Neural cell (in vitro differentiated cells): ENCODE measurements at regions not wholly inside any gene's neighbourhood (a gene's known extent, or its start where the extent isn't known, plus 50 kb on each side); places are given as distances from the start of the nearest gene placed in this dataset.

Experiments used
- H2AFZ ChIP-seq: fragments of 200-600, 300-800 bp; sonication (generic), shearing (Covaris generic); 2 replicates; pipeline ENCODE4 v1.6.0; 2014; ENCODE audit warnings: low read depth, mild to moderate bottlenecking, antibody characterized with exemption, low read length, moderate library complexity
- H3F3A ChIP-seq: fragments of 200-600 bp; shearing (Covaris generic); 2 replicates; pipeline ENCODE4 v1.6.1; 2016; ENCODE audit warnings: mild to moderate bottlenecking, moderate library complexity, mixed read lengths, antibody characterized with exemption, low read length; ENCODE audit not compliant: insufficient read depth, poor library complexity, severe bottlenecking
- H3K27ac ChIP-seq: fragments of 200-600, 300-800 bp; sonication (generic), shearing (Covaris generic); 2 replicates; pipeline ENCODE4 v1.5.1; 2014; ENCODE audit warnings: mild to moderate bottlenecking, low read length, moderate library complexity
- H3K27me3 ChIP-seq: fragments of 300-800, 200-600 bp; sonication (generic), shearing (Covaris generic); 2 replicates; pipeline ENCODE4 v1.6.0; 2014; ENCODE audit warnings: mild to moderate bottlenecking, low read depth, low read length, moderate library complexity; ENCODE audit not compliant: insufficient read depth
- H3K36me3 ChIP-seq: fragments of 300-800, 200-600 bp; sonication (generic), shearing (Covaris generic); 2 replicates; pipeline ENCODE4 v1.5.1; 2014; ENCODE audit warnings: mild to moderate bottlenecking, antibody characterized with exemption, low read length, moderate library complexity; ENCODE audit not compliant: insufficient read depth
- H3K4me2 ChIP-seq: fragments of 300-800, 200-600 bp; sonication (generic), shearing (Covaris generic); 2 replicates; pipeline ENCODE4 v1.6.0; 2014; ENCODE audit warnings: mild to moderate bottlenecking, low read length
- H3K4me3 ChIP-seq: fragments of 300-800, 200-600 bp; sonication (generic), shearing (Covaris generic); 2 replicates; pipeline ENCODE4 v1.5.1; 2014; ENCODE audit warnings: mild to moderate bottlenecking, low read length, moderate library complexity
- H3K79me2 ChIP-seq: fragments of 200-600 bp; shearing (Covaris generic); replicated peaks from 2 replicates; pipeline ENCODE4 v1.6.0; 2014; ENCODE audit warnings: mild to moderate bottlenecking, low read length, moderate library complexity; ENCODE audit not compliant: insufficient read depth
- H3K9ac ChIP-seq: fragments of 300-800, 200-600 bp; sonication (generic), shearing (Covaris generic); 2 replicates; pipeline ENCODE4 v1.6.1; 2016; ENCODE audit warnings: mild to moderate bottlenecking, low read length, mixed read lengths
- H3K9me2 ChIP-seq: fragments of 200-600 bp; shearing (Covaris generic); 2 replicates; pipeline ENCODE4 v1.6.1; 2016; ENCODE audit warnings: mild to moderate bottlenecking, low read length, mixed read lengths; ENCODE audit not compliant: insufficient read depth
- H3K9me3 ChIP-seq: fragments of 200-600, 300-800 bp; sonication (generic), shearing (Covaris generic); 2 replicates; pipeline ENCODE4 v1.6.1; 2016; ENCODE audit warnings: mild to moderate bottlenecking, mixed run types, low read length, moderate library complexity, mixed read lengths
- H4K20me1 ChIP-seq: fragments of 200-600 bp; shearing (Covaris generic); 2 replicates; pipeline ENCODE4 v1.6.1; 2016; ENCODE audit warnings: mild to moderate bottlenecking, mixed run types; ENCODE audit not compliant: insufficient read depth
- EP300 ChIP-seq: fragments of 450-650 bp; conservative IDR thresholded peaks from 2 replicates; pipeline ENCODE4 v1.6.1; 2014; ENCODE audit warnings: antibody characterized with exemption, mild to moderate bottlenecking, moderate library complexity; ENCODE audit not compliant: poor library complexity, severe bottlenecking
- EZH2 ChIP-seq: fragments of 200-600, 300-800 bp; shearing (Covaris generic), sonication (generic); IDR thresholded peaks from 2 replicates; pipeline ENCODE4 v1.6.1; 2014; ENCODE audit warnings: antibody characterized with exemption, low read length, borderline replicate concordance, mild to moderate bottlenecking; ENCODE audit not compliant: insufficient read depth, poor library complexity, severe bottlenecking
- MXI1 ChIP-seq: fragments of 450-650 bp; conservative IDR thresholded peaks from 2 replicates; pipeline ENCODE4 v1.6.1; 2014; ENCODE audit warnings: antibody characterized with exemption, mild to moderate bottlenecking; ENCODE audit not compliant: poor library complexity, severe bottlenecking
- POLR2AphosphoS5 ChIP-seq: IDR thresholded peaks from 2 replicates; pipeline ENCODE4 v1.6.1; 2012
- RAD21 ChIP-seq: fragments of 450-650 bp; conservative IDR thresholded peaks from 2 replicates; pipeline ENCODE4 v1.6.1; 2014; ENCODE audit warnings: antibody characterized with exemption, mild to moderate bottlenecking, moderate library complexity
- SMC3 ChIP-seq: fragments of 450-650 bp; conservative IDR thresholded peaks from 2 replicates; pipeline ENCODE4 v1.6.1; 2014; ENCODE audit warnings: antibody characterized with exemption, mild to moderate bottlenecking, moderate library complexity; ENCODE audit not compliant: poor library complexity
- TAF1 ChIP-seq: IDR thresholded peaks from 2 replicates; pipeline ENCODE4 v1.6.1; 2012; ENCODE audit warnings: low read depth
- TF ChIP-seq, protein P1 (sequence below): IDR thresholded peaks from 2 replicates; pipeline ENCODE4 v1.6.1; 2012; ENCODE audit warnings: borderline replicate concordance
- TF ChIP-seq, protein P2 (sequence below): fragments of 450-650 bp; IDR thresholded peaks from 2 replicates; pipeline ENCODE4 v1.5.1; 2014; ENCODE audit warnings: antibody characterized with exemption, mild to moderate bottlenecking, moderate library complexity; ENCODE audit not compliant: poor library complexity, severe bottlenecking

DNA sequence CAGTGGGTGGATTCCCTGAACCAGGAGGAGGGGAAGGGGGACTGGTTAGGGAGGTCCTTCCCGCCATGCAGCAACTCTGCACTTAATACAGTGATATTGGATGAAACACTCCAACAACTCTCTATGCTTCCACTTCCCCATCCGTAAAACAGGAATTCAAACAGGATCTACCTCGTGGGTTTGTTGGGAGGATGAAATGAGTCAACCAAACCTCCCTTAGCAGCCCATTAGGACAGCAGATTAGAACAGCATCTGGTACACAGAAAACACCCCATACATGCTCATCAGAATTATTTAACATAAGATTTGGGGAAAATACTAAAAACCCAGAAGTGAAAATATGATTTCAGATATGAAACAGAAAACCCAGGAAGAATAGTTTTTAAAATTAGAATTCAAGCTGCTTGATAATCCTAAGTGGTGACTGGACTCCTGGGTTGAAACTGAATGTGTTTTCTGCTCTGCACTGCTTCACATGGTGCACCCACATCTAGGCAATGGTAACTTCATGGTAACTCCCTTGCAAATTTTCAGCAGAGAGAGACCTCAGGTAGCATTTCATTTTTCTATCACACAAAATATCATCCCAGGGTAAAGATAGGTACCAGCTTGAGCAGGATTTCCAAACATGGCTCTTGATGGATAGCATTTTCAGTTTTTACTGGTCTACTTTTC lies 326.8 kb upstream of the FRG2C start:
- no peak overlapping the region for H3K4me3 ChIP-seq
- no peaks in the 10 kb centered on the region for H3F3A ChIP-seq
- H3K79me2 ChIP-seq = no peaks in the 10 kb centered on the region
- no peak overlapping the region for H2AFZ ChIP-seq
- H4K20me1 ChIP-seq = no peaks in the 10 kb centered on the region
- no peaks in the 10 kb centered on the region for H3K36me3 ChIP-seq
- no peak for TF ChIP-seq MXI1
- TF ChIP-seq EZH2 = no peak
- no peak for TF ChIP-seq TAF1
- TF ChIP-seq POLR2AphosphoS5 = no peak
- TF ChIP-seq RAD21 = no peak
- no peak for TF ChIP-seq EP300
- TF ChIP-seq, protein P1, sequence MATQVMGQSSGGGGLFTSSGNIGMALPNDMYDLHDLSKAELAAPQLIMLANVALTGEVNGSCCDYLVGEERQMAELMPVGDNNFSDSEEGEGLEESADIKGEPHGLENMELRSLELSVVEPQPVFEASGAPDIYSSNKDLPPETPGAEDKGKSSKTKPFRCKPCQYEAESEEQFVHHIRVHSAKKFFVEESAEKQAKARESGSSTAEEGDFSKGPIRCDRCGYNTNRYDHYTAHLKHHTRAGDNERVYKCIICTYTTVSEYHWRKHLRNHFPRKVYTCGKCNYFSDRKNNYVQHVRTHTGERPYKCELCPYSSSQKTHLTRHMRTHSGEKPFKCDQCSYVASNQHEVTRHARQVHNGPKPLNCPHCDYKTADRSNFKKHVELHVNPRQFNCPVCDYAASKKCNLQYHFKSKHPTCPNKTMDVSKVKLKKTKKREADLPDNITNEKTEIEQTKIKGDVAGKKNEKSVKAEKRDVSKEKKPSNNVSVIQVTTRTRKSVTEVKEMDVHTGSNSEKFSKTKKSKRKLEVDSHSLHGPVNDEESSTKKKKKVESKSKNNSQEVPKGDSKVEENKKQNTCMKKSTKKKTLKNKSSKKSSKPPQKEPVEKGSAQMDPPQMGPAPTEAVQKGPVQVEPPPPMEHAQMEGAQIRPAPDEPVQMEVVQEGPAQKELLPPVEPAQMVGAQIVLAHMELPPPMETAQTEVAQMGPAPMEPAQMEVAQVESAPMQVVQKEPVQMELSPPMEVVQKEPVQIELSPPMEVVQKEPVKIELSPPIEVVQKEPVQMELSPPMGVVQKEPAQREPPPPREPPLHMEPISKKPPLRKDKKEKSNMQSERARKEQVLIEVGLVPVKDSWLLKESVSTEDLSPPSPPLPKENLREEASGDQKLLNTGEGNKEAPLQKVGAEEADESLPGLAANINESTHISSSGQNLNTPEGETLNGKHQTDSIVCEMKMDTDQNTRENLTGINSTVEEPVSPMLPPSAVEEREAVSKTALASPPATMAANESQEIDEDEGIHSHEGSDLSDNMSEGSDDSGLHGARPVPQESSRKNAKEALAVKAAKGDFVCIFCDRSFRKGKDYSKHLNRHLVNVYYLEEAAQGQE = no peak
- TF ChIP-seq, protein P2, sequence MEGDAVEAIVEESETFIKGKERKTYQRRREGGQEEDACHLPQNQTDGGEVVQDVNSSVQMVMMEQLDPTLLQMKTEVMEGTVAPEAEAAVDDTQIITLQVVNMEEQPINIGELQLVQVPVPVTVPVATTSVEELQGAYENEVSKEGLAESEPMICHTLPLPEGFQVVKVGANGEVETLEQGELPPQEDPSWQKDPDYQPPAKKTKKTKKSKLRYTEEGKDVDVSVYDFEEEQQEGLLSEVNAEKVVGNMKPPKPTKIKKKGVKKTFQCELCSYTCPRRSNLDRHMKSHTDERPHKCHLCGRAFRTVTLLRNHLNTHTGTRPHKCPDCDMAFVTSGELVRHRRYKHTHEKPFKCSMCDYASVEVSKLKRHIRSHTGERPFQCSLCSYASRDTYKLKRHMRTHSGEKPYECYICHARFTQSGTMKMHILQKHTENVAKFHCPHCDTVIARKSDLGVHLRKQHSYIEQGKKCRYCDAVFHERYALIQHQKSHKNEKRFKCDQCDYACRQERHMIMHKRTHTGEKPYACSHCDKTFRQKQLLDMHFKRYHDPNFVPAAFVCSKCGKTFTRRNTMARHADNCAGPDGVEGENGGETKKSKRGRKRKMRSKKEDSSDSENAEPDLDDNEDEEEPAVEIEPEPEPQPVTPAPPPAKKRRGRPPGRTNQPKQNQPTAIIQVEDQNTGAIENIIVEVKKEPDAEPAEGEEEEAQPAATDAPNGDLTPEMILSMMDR = no peak
- no peak for TF ChIP-seq SMC3
- H3K9me3 ChIP-seq = no peaks in the 10 kb centered on the region
- H3K9me2 ChIP-seq = no peaks in the 10 kb centered on the region
- H3K27ac ChIP-seq = no peak overlapping the region
- no peak overlapping the region for H3K9ac ChIP-seq
- no peaks in the 10 kb centered on the region for H3K27me3 ChIP-seq
- no peak overlapping the region for H3K4me2 ChIP-seq

DNA sequence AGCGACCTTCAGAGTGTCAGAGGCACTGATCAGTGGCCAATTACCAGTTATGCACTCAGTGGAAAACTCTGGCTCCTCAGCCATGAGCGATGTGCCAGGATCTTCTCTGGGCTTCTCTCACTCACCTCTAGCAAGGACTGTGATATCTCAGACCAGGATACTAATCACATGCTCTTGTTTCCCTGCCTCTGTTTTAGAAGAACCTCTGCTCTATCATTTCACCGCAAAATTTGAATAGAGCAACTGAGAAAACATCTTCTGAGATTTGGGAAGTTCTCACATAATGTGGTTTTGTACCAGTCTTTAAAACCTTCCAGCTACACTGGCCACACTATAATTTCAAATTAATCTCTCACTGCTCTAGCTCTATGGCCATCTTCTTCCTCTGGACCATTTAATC lies 325.8 kb upstream of the FRG2C start:
- no peaks in the 10 kb centered on the region for H3K27me3 ChIP-seq
- H3F3A ChIP-seq = no peaks in the 10 kb centered on the region
- no peak overlapping the region for H2AFZ ChIP-seq
- H3K9me2 ChIP-seq = no peaks in the 10 kb centered on the region
- H3K4me2 ChIP-seq = no peak overlapping the region
- H3K4me3 ChIP-seq = no peak overlapping the region
- no peaks in the 10 kb centered on the region for H3K9me3 ChIP-seq
- TF ChIP-seq RAD21 = no peak
- TF ChIP-seq, protein P2 = no peak
- TF ChIP-seq POLR2AphosphoS5 = no peak
- TF ChIP-seq EP300 = no peak
- TF ChIP-seq, protein P1 = no peak
- TF ChIP-seq TAF1 = no peak
- TF ChIP-seq SMC3 = no peak
- H4K20me1 ChIP-seq = no peaks in the 10 kb centered on the region
- no peak overlapping the region for H3K27ac ChIP-seq
- no peaks in the 10 kb centered on the region for H3K79me2 ChIP-seq
- H3K36me3 ChIP-seq = no peaks in the 10 kb centered on the region
- H3K9ac ChIP-seq = no peak overlapping the region
